ENCODE measurements at regions not wholly inside any gene's neighbourhood (a gene's known extent, or its start where the extent isn't known, plus 50 kb on each side); places are given as distances from the start of the nearest gene placed in this dataset.

DNA sequence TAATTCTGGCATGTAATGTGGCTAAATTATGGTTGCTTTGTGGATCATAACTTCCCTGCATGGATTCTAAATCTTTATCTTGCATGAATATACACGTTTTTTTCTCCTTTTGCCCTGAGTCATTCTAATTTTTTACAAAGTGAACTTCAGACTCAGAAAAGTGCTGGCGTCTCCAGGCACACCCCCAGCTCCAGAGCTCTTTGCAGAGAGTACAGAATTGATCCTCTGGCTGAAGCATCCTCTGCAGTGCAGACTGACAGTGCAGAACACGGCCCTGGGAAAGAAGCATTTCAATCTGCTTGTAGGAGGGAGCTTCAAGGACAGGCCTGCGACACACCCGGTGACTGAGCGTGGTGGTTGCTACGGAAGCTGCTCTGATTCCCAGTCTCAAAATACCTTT lies 228.1 kb downstream of the FGF9 start:
- TF ChIP-seq, protein P1, sequence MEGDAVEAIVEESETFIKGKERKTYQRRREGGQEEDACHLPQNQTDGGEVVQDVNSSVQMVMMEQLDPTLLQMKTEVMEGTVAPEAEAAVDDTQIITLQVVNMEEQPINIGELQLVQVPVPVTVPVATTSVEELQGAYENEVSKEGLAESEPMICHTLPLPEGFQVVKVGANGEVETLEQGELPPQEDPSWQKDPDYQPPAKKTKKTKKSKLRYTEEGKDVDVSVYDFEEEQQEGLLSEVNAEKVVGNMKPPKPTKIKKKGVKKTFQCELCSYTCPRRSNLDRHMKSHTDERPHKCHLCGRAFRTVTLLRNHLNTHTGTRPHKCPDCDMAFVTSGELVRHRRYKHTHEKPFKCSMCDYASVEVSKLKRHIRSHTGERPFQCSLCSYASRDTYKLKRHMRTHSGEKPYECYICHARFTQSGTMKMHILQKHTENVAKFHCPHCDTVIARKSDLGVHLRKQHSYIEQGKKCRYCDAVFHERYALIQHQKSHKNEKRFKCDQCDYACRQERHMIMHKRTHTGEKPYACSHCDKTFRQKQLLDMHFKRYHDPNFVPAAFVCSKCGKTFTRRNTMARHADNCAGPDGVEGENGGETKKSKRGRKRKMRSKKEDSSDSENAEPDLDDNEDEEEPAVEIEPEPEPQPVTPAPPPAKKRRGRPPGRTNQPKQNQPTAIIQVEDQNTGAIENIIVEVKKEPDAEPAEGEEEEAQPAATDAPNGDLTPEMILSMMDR (IDR thresholded peaks at IDR 0.05) = no peak
- no peak for TF ChIP-seq EZH2 (IDR thresholded peaks at IDR 0.05; ENCODE audit: borderline replicate concordance, insufficient read depth, low read depth, low read length, poor library complexity, severe bottlenecking)

All from B cell (primary cell).